HG03565 (cell line): ENCODE measurements at regions not wholly inside any gene's neighbourhood (a gene's known extent, or its start where the extent isn't known, plus 50 kb on each side); places are given as distances from the start of the nearest gene placed in this dataset.

ENCODE experiments used
- ATAC-seq: cut with Tn5 transposase; IDR thresholded peaks from one replicate; pipeline ENCODE4 v1.9.1; 2021; ENCODE audit warnings: mild to moderate bottlenecking, moderate library complexity; ENCODE audit not compliant: unreplicated experiment

GRCh38 chr5:124287813-124288212 is 458.6 kb downstream of the ZNF608 start:
- ATAC-seq: no peak

- no peak for ATAC-seq
Observed at GRCh38 chr5:124285733-124286132, 460.7 kb downstream of the ZNF608 start.

- ATAC-seq: no peak
Observed at GRCh38 chr5:124285071-124285470, 461.4 kb downstream of the ZNF608 start.

- ATAC-seq: no peak
Observed at GRCh38 chr5:124283031-124283430, 463.4 kb downstream of the ZNF608 start.

- no peak for ATAC-seq
Observed at GRCh38 chr5:124280079-124280478, 466.4 kb downstream of the ZNF608 start.

GRCh38 chr5:124279146-124279876 is 467.1 kb downstream of the ZNF608 start:
- ATAC-seq: no peak

GRCh38 chr5:124278636-124279035 is 467.8 kb downstream of the ZNF608 start:
- no peak for ATAC-seq

- ATAC-seq: no peak
Observed at GRCh38 chr5:124277767-124278545, 468.5 kb downstream of the ZNF608 start.

- no peak for ATAC-seq
Observed at GRCh38 chr5:124276166-124276565, 470.3 kb downstream of the ZNF608 start.

GRCh38 chr5:124274949-124275348 is 471.5 kb downstream of the ZNF608 start:
- ATAC-seq: no peak

GRCh38 chr5:124264499-124264898 is 481.9 kb downstream of the ZNF608 start:
- ATAC-seq: no peak

- no peak for ATAC-seq
Observed at GRCh38 chr5:124263680-124264491, 482.6 kb downstream of the ZNF608 start.

GRCh38 chr5:124262991-124263571 is 483.4 kb downstream of the ZNF608 start:
- ATAC-seq: no peak

- ATAC-seq: no peak
Observed at GRCh38 chr5:124262470-124262869, 484.0 kb downstream of the ZNF608 start.

GRCh38 chr5:124261848-124262247 is 484.6 kb downstream of the ZNF608 start:
- no peak for ATAC-seq

- no peak for ATAC-seq
Observed at GRCh38 chr5:124260921-124261515, 485.4 kb downstream of the ZNF608 start.

GRCh38 chr5:124259017-124259416 is 487.4 kb downstream of the ZNF608 start:
- ATAC-seq: no peak

GRCh38 chr5:124257048-124257447 is 489.4 kb downstream of the ZNF608 start:
- ATAC-seq: no peak

GRCh38 chr5:124253203-124253810 is 493.1 kb downstream of the ZNF608 start:
- no peak for ATAC-seq

- ATAC-seq: no peak
Observed at GRCh38 chr5:124252747-124253146, 493.7 kb downstream of the ZNF608 start.
